GM12878 (cell line): ENCODE measurements at regions not wholly inside any gene's neighbourhood (a gene's known extent, or its start where the extent isn't known, plus 50 kb on each side); places are given as distances from the start of the nearest gene placed in this dataset.
A peak's percentile ranks its signal among the peaks of the same experiment; 100 is the strongest.

Source experiments
- IKZF2 ChIP-seq, 2 experiments: fragments of 450-650 bp; IDR thresholded peaks; 2 replicates each; pipeline ENCODE4 v1.6.1; 2017; ENCODE audit warnings: mild to moderate bottlenecking in 2 of 2, moderate library complexity in 2 of 2
- MAX ChIP-seq: IDR thresholded peaks from 2 replicates; pipeline ENCODE4 v1.6.1; 2012; ENCODE audit warnings: low read depth, low read length, improper control_type of control experiment
- MEF2B ChIP-seq: fragments of 450-650 bp; IDR thresholded peaks from 2 replicates; pipeline ENCODE4 v1.6.1; 2018; ENCODE audit warnings: mild to moderate bottlenecking, moderate library complexity; ENCODE audit not compliant: partially characterized antibody, poor library complexity, severe bottlenecking
- NKRF ChIP-seq: fragments of 450-650 bp; conservative IDR thresholded peaks from 2 replicates; pipeline ENCODE4 v1.6.1; 2017; ENCODE audit warnings: mild to moderate bottlenecking, moderate library complexity
- PAX5 ChIP-seq: IDR thresholded peaks from 2 replicates; pipeline ENCODE4 v1.6.1; 2011; ENCODE audit warnings: low read depth, low read length, borderline replicate concordance
- PKNOX1 ChIP-seq: fragments of 450-650 bp; IDR thresholded peaks from 2 replicates; pipeline ENCODE4 v1.6.1; 2016; ENCODE audit warnings: mild to moderate bottlenecking
- SUPT20H ChIP-seq: IDR thresholded peaks from 2 replicates; pipeline ENCODE4 v1.6.1; 2011; ENCODE audit warnings: low read depth, mild to moderate bottlenecking, low read length, moderate library complexity, borderline replicate concordance; ENCODE audit not compliant: control insufficient read depth
- TF ChIP-seq, protein P1 (sequence below): fragments of 450-650 bp; IDR thresholded peaks from 2 replicates; pipeline ENCODE4 v1.6.1; 2017; ENCODE audit warnings: mild to moderate bottlenecking

GRCh38 chr3:6644070-6644929, 216.6 kb upstream of the GRM7 start (continued):
- no peak; the same call in 1 of the 2 replicates for TF ChIP-seq PKNOX1
- no peak for TF ChIP-seq MAX
- TF ChIP-seq SUPT20H, result no peak
- TF ChIP-seq, protein P1, sequence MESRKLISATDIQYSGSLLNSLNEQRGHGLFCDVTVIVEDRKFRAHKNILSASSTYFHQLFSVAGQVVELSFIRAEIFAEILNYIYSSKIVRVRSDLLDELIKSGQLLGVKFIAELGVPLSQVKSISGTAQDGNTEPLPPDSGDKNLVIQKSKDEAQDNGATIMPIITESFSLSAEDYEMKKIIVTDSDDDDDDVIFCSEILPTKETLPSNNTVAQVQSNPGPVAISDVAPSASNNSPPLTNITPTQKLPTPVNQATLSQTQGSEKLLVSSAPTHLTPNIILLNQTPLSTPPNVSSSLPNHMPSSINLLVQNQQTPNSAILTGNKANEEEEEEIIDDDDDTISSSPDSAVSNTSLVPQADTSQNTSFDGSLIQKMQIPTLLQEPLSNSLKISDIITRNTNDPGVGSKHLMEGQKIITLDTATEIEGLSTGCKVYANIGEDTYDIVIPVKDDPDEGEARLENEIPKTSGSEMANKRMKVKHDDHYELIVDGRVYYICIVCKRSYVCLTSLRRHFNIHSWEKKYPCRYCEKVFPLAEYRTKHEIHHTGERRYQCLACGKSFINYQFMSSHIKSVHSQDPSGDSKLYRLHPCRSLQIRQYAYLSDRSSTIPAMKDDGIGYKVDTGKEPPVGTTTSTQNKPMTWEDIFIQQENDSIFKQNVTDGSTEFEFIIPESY, result no peak
- no peak for TF ChIP-seq NKRF
- peak; percentile 29 to 41; a peak in 1 of 4 replicates for TF ChIP-seq IKZF2 (IDR thresholded peaks at IDR 0.05)
- no peak for TF ChIP-seq PAX5
- TF ChIP-seq MEF2B, result peak; percentile 70
